ENCODE measurements at regions not wholly inside any gene's neighbourhood (a gene's known extent, or its start where the extent isn't known, plus 50 kb on each side); places are given as distances from the start of the nearest gene placed in this dataset.

GRCh38 chr2:7452110-7452876 is 535.1 kb downstream of the RNF144A start:
- H3K4me3 ChIP-seq, result no peak overlapping the region
- no peak for DNase-seq (ENCODE audit: low read depth in 1 of 2, low spot score in 2 of 2)
- no peak overlapping the region for H3K27ac ChIP-seq
- H3K27me3 ChIP-seq (replicated peaks), result no peaks in the 10 kb centered on the region
- no peaks in the 10 kb centered on the region for H3K36me3 ChIP-seq
- no peaks in the 10 kb centered on the region for H3K4me1 ChIP-seq (replicated peaks)
- no peaks in the 10 kb centered on the region for H3K9me3 ChIP-seq (replicated peaks)

GRCh38 chr2:7454592-7454991 is 537.4 kb downstream of the RNF144A start:
- no peak overlapping the region for H3K27ac ChIP-seq
- DNase-seq (ENCODE audit: low read depth in 1 of 2, low spot score in 2 of 2), result no peak
- no peak overlapping the region for H3K4me3 ChIP-seq
- no peaks in the 10 kb centered on the region for H3K9me3 ChIP-seq (replicated peaks)
- H3K27me3 ChIP-seq (replicated peaks), result no peaks in the 10 kb centered on the region
- H3K4me1 ChIP-seq (replicated peaks), result no peaks in the 10 kb centered on the region
- H3K36me3 ChIP-seq, result no peaks in the 10 kb centered on the region

DNA sequence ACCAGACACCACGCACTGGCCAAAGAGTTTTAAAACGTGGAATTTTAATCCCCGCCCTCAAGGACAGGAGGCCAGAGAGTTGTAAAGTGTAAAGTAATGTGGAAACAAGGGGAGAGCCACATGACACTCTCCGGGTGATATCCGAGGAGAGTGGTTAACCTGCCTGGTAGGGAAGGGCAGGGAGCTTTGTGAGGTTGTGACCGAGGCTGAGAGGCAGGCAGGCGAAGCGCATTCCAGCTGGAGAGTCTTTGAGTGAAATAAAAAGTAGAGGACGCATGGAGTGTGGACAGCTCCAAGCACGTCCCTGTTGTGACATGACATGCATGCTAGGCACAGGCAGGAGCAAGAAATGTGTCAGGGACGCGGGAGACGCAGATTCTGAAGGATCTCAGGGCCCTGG is 539.5 kb downstream of the RNF144A start:
- no peak overlapping the region for H3K27ac ChIP-seq
- H3K36me3 ChIP-seq, result no peaks in the 10 kb centered on the region
- H3K4me3 ChIP-seq, result no peak overlapping the region
- no peak for DNase-seq (ENCODE audit: low read depth in 1 of 2, low spot score in 2 of 2)
- no peaks in the 10 kb centered on the region for H3K9me3 ChIP-seq (replicated peaks)
- no peaks in the 10 kb centered on the region for H3K4me1 ChIP-seq (replicated peaks)
- no peaks in the 10 kb centered on the region for H3K27me3 ChIP-seq (replicated peaks)

GRCh38 chr2:7458066-7458465 is 540.9 kb downstream of the RNF144A start:
- Histone ChIP-seq H3K4me3 (no peak overlapping the region), H3K27me3 (replicated peaks) (no peaks in the 10 kb centered on the region), H3K4me1 (replicated peaks) (no peaks in the 10 kb centered on the region), H3K36me3 (no peaks in the 10 kb centered on the region), H3K27ac (no peak overlapping the region), H3K9me3 (replicated peaks) (no peaks in the 10 kb centered on the region)
- DNase-seq (ENCODE audit: low read depth in 1 of 2, low spot score in 2 of 2), result no peak

GRCh38 chr2:7467782-7468447 is 550.7 kb downstream of the RNF144A start:
- Histone ChIP-seq H3K4me3 (no peak overlapping the region), H3K36me3 (no peaks in the 10 kb centered on the region), H3K27ac (no peak overlapping the region), H3K4me1 (replicated peaks) (no peaks in the 10 kb centered on the region), H3K27me3 (replicated peaks) (no peaks in the 10 kb centered on the region), H3K9me3 (replicated peaks) (no peaks in the 10 kb centered on the region)
- DNase-seq (ENCODE audit: low read depth in 1 of 2, low spot score in 2 of 2), result no peak

GRCh38 chr2:7468448-7468828 is 551.2 kb downstream of the RNF144A start:
- H3K36me3 ChIP-seq, result no peaks in the 10 kb centered on the region
- H3K27me3 ChIP-seq (replicated peaks), result no peaks in the 10 kb centered on the region; the same call in 1 of the 2 replicates
- H3K27ac ChIP-seq, result no peak overlapping the region
- no peak overlapping the region for H3K4me3 ChIP-seq
- no peak for DNase-seq (ENCODE audit: low read depth in 1 of 2, low spot score in 2 of 2)
- H3K4me1 ChIP-seq (replicated peaks), result no peaks in the 10 kb centered on the region
- no peaks in the 10 kb centered on the region for H3K9me3 ChIP-seq (replicated peaks)

DNA sequence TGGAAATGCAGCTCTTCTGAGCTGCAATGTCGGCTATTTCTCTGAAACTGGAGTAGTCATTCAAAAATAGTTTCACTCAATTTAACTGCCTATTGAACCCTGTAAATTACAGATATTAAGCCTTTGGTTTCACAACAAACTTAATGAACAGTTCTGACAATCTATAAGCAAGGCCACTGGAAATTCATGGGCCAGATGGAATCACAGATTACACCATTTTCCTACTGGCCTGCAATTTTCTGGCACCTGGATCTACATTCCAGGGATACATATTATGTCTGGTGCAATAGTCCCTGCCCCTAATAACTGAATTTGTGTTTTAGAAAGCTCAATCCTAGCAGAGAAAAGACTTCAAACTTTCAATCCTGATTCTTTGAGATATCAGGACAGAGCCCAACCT is 551.7 kb downstream of the RNF144A start:
- Histone ChIP-seq H3K4me1 (replicated peaks) (no peaks in the 10 kb centered on the region), H3K27me3 (replicated peaks) (no peaks in the 10 kb centered on the region; the same call in 1 of the 2 replicates), H3K27ac (no peak overlapping the region), H3K36me3 (no peaks in the 10 kb centered on the region), H3K4me3 (no peak overlapping the region), H3K9me3 (replicated peaks) (no peaks in the 10 kb centered on the region)
- no peak for DNase-seq (ENCODE audit: low read depth in 1 of 2, low spot score in 2 of 2)

- no peak for DNase-seq (ENCODE audit: low read depth in 1 of 2, low spot score in 2 of 2)
These were observed 554.0 kb downstream of the RNF144A start for GRCh38 chr2:7471185-7471584.

GRCh38 chr2:7472465-7472864 is 555.3 kb downstream of the RNF144A start:
- H3K27me3 ChIP-seq (replicated peaks), result no peaks in the 10 kb centered on the region; the same call in 1 of the 2 replicates
- no peak overlapping the region for H3K27ac ChIP-seq
- H3K36me3 ChIP-seq, result no peaks in the 10 kb centered on the region
- no peak overlapping the region for H3K4me3 ChIP-seq
- no peaks in the 10 kb centered on the region for H3K4me1 ChIP-seq (replicated peaks)
- DNase-seq (ENCODE audit: low read depth in 1 of 2, low spot score in 2 of 2), result no peak
- no peaks in the 10 kb centered on the region for H3K9me3 ChIP-seq (replicated peaks)

More at GRCh38 chr2:7471185-7471584, 554.0 kb downstream of the RNF144A start:
- no peaks in the 10 kb centered on the region for H3K9me3 ChIP-seq (replicated peaks)
- H3K27ac ChIP-seq, result no peak overlapping the region
- H3K4me1 ChIP-seq (replicated peaks), result no peaks in the 10 kb centered on the region
- H3K27me3 ChIP-seq (replicated peaks), result no peaks in the 10 kb centered on the region; the same call in 1 of the 2 replicates
- H3K4me3 ChIP-seq, result no peak overlapping the region
- no peaks in the 10 kb centered on the region for H3K36me3 ChIP-seq

GRCh38 chr2:7473135-7473771 is 556.0 kb downstream of the RNF144A start:
- Histone ChIP-seq H3K36me3 (no peaks in the 10 kb centered on the region), H3K27ac (no peak overlapping the region), H3K4me3 (no peak overlapping the region), H3K4me1 (replicated peaks) (no peaks in the 10 kb centered on the region), H3K27me3 (replicated peaks) (no peaks in the 10 kb centered on the region; the same call in 1 of the 2 replicates), H3K9me3 (replicated peaks) (no peaks in the 10 kb centered on the region)
- DNase-seq (ENCODE audit: low read depth in 1 of 2, low spot score in 2 of 2), result no peak

- no peaks in the 10 kb centered on the region for H3K4me1 ChIP-seq (replicated peaks)
- H3K9me3 ChIP-seq (replicated peaks), result no peaks in the 10 kb centered on the region
- no peak for DNase-seq (ENCODE audit: low read depth in 1 of 2, low spot score in 2 of 2)
- H3K36me3 ChIP-seq, result no peaks in the 10 kb centered on the region
- no peaks in the 10 kb centered on the region; the same call in 1 of the 2 replicates for H3K27me3 ChIP-seq (replicated peaks)
- no peak overlapping the region for H3K27ac ChIP-seq
- no peak overlapping the region for H3K4me3 ChIP-seq
These were observed 559.2 kb downstream of the RNF144A start for GRCh38 chr2:7476371-7476770.

GRCh38 chr2:7479603-7480002 is 562.4 kb downstream of the RNF144A start:
- no peaks in the 10 kb centered on the region for H3K36me3 ChIP-seq
- H3K4me1 ChIP-seq (replicated peaks), result no peaks in the 10 kb centered on the region
- H3K27ac ChIP-seq, result no peak overlapping the region
- no peaks in the 10 kb centered on the region for H3K9me3 ChIP-seq (replicated peaks)
- H3K27me3 ChIP-seq (replicated peaks), result no peaks in the 10 kb centered on the region
- H3K4me3 ChIP-seq, result no peak overlapping the region
- no peak for DNase-seq (ENCODE audit: low read depth in 1 of 2, low spot score in 2 of 2)

- no peak overlapping the region for H3K4me3 ChIP-seq
- H3K4me1 ChIP-seq (replicated peaks), result no peaks in the 10 kb centered on the region
- no peaks in the 10 kb centered on the region for H3K27me3 ChIP-seq (replicated peaks)
- no peaks in the 10 kb centered on the region for H3K36me3 ChIP-seq
- H3K9me3 ChIP-seq (replicated peaks), result no peaks in the 10 kb centered on the region
- DNase-seq (ENCODE audit: low read depth in 1 of 2, low spot score in 2 of 2), result no peak
- no peak overlapping the region for H3K27ac ChIP-seq
These were observed 563.2 kb downstream of the RNF144A start for GRCh38 chr2:7480431-7480830.

DNA sequence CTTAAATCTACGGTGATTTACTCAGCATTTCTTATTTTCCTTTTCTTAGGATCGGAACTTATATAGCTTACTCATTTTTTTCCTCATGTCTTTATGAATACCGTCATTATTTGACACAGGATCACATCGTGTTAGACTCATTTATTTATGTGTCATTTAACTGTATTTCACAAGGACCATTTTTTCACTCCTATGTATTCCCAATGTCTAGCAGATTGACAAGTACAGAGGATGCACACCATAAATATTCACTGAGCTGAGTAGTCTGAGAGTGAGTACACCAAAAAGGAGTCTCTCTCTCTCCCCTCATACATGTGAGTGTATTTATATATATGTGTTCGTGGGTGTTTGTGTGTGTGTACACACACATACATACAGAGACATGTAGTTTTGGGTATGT is 573.5 kb downstream of the RNF144A start:
- Histone ChIP-seq H3K4me1 (replicated peaks) (no peaks in the 10 kb centered on the region), H3K4me3 (no peak overlapping the region), H3K27ac (no peak overlapping the region), H3K9me3 (replicated peaks) (no peaks in the 10 kb centered on the region), H3K27me3 (replicated peaks) (no peaks in the 10 kb centered on the region), H3K36me3 (no peaks in the 10 kb centered on the region)
- no peak for DNase-seq (ENCODE audit: low read depth in 1 of 2, low spot score in 2 of 2)

Data from SJSA1 (cell line).